Activated CD8-positive, alpha-beta memory T cell treated with anti-CD3 and anti-CD28 coated beads for 4 hours (primary cell): ENCODE measurements at regions not wholly inside any gene's neighbourhood (a gene's known extent, or its start where the extent isn't known, plus 50 kb on each side); places are given as distances from the start of the nearest gene placed in this dataset.

ENCODE experiments used
- DNase-seq, 2 donors: peaks; one replicate each; pipeline ENCODE4 v3.0.0-alpha.2; 2020; ENCODE audit warnings: low read depth in 2 of 2

DNA sequence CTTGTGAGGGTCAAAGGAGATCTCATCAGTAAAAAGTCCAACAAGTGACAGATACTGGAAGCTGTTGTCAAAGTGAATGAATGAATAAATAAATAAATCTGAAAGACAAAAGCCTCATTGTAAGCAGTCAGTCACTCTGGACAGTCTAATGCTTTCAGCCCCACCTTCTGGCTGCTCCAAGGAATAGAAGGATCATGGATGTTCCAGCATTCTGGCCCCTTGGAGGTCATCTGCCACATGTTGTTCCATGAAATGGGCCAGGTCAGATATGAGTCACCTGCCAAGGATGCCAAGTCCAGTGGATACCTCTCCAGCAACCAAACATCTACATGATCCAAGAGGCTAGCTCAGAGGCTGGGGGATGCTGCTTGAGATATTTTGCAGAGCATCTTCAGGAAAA is 185.6 kb downstream of the BMP7 start:
- DNase-seq = no peak

DNA sequence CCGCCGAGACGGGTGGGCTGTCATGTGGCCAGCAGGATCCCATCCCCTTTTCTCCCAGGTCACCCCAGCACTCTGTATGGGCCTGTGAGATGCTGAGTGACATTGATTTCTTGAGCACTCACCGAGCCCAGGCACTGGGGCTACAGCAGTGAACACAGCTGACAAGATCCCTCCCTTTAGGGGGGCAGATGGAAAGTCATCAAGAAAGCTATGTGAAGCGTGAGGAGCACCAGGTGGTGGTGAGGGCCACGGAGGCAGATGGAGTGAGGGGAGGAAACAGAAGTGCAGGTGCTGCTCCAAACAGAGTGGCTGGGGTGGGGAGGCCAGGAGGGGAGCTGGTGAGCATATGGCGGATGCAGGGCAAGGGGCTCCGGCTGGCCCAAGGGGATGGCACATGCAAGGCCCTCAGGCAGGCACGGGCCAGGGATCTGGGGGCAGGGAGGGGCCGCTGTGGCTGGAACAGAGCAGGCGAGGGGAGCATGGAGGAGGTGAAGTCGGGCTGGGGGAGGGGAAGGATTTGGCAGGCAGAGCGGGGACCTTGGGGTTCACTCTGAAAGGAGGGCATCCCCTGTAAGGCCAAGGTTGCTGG is 184.0 kb downstream of the BMP7 start:
- DNase-seq = no peak

DNA sequence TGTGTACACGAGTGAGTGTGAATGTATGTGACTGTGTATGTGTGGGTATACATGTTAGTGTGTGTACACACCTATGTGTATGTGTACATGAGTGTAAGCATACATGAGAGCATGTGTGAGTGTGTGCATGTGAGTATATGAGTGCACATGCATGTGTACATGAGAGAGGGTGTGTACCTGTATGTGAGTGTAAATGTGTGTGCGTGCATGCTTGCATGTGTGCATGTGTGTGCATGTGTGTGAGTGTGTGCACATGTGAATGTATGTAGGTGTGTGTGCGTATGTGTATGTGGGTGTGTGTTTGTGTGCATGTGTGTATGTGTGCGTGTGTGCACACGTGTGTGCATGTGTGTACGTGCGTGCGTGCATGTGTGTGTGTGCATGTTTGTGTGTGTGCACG is 183.4 kb downstream of the BMP7 start:
- no peak for DNase-seq

DNA sequence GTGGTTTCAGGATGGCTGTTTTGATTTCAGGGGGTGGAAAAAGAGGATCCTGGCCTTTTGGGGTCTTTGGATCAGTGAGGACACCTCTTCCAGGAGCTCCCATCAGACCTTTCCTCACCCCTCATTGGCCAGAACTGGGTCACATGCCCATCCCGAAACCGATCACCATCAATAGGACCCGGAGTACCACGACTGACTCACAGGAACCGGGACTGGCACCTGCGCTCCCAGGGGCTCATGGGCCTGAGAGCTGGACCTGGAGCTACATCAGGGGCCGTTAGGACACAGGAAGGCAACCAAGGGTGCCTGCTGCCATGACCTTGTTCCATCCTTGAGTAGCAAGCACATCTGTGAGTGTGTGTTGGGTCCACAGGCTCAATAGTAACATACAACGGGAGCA is 180.4 kb downstream of the BMP7 start:
- no peak for DNase-seq

DNA sequence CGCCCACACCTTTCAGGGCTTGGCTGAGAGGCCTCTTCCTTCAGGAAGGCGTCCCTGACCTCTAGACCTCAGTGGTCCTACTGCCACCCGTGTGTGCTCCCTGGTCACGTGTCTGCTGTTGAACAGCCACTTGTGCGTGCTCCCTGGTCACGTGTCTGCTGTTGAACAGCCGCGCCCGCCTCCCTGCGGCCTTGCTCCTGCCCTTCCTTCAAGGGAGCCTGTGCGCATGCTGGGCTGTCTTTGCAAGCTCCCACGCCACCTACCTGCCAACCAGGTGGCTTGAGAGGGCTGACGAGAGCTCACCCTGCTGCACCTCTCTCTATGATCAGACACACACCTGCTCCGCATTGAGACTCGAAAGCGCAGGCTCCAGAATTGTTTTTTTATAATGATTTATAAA is 179.3 kb downstream of the BMP7 start:
- no peak for DNase-seq

DNA sequence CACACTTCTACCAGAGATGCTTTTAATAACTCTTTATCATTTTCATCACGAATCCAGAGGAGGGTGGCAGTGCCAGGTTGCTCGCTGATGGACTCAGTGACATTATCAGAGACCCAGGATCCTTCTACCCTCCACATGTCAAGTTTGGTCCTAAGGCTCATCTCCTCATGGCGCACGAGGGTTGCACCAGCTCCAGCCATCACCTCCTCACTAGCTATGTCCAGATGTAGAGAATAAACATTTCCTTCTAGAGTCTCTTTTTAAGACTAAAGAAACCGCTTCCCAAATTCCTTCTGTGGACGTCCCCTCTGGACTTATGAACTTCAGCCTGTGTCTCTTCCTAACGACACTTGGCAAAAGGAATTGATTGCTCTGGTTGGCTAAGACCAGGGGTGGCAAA is 178.7 kb downstream of the BMP7 start:
- no peak for DNase-seq

DNA sequence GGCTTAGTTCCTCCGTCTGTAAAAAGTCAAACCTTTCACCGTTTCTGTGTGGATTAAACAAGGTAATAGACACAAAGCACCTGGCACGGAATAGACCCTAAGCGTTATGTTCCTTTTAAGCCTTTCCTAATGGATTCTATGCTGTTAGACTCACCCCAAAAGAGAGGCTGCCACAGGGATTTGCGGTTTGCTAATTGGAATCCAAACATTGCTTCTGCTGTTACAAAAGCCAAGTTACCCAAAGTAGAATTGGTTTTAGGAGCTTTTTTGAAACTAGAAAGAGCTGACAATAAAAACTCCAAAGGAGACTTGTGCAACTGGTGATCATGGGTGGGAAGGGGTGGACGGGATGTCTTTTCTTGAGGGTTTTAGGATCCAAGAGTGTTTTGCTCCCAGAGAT is 178.0 kb downstream of the BMP7 start:
- no peak for DNase-seq

DNA sequence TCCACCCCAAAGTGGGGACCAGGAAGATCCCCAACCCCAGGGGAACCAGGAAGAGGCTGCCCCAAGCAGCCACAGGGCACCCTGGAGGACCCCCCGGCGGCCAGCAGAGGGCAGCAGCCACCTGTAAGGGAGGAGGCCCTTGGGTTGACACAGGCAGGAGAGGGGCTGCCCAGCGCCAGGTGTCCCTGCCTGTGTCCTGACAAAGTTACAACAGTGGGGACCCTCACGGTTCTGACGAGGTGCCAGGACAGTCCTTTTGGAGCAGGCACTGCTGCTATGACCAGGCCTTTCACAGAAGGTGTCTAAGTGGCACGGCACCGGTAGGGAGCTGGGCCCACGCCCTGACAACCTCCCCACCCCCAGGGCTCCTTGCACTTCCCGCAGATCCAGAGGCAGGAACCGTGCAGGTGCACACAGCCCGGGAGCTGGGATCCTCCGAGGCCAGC is 176.7 kb downstream of the BMP7 start:
- peak in 1 of 2 donors; percentile 15 for DNase-seq

DNA sequence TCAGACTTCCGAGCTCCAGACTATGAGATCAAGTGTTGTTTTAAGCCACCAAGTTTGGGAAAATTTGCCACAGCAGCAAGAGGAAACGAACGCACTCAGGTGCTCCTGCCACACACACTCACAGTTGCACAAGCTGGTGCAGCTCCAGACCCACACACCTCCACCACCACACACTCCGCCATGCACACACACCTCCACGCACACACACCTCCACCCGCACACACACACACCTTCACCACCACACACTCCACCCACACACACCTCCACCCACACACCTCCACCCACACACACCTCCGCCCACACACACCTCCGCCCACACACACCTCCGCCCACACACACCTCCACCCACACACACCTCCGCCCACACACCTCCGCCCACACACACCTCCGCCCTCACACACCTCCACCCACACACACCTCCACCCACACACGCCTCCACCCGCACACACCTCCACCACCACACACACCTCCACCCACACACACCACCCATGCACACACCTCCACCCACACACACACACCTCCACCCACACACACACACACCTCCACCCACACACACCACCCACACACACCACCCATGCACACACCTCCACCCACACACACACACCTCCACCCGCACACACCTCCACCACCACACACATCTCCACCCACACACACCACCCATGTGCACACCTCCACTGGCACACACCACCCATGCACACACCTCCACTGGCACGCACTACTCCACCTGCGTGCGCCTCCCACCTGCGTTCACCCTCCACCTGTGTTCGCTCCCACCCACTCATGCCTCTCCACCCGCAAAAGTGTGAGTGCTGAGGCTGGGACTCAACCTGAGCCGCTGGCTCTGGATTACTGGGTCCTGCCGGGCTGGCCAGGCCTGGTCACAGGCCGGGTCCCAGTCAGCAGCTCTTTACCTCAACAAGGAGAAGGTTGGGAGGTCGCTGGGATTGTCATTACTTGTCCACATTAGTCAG is 175.6 kb downstream of the BMP7 start:
- no peak for DNase-seq

DNA sequence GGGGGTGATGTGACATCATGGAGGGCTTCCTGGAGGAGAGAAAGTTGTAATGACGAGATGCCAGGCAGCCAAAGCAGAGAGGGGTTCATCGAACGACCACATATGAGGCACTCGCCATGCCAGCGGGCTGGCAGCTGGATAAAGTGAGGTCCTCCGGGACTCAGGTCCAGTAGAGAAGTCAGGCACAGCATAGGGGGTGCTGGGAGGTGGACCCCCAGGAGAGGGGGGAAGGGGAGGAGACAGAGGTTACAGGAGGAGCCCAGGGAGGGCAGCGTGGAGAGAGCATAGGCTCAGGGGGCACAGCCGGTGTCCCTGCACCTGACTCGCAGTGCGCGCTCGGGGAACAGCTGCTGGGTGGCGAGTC is 174.7 kb downstream of the BMP7 start:
- DNase-seq = no peak

DNA sequence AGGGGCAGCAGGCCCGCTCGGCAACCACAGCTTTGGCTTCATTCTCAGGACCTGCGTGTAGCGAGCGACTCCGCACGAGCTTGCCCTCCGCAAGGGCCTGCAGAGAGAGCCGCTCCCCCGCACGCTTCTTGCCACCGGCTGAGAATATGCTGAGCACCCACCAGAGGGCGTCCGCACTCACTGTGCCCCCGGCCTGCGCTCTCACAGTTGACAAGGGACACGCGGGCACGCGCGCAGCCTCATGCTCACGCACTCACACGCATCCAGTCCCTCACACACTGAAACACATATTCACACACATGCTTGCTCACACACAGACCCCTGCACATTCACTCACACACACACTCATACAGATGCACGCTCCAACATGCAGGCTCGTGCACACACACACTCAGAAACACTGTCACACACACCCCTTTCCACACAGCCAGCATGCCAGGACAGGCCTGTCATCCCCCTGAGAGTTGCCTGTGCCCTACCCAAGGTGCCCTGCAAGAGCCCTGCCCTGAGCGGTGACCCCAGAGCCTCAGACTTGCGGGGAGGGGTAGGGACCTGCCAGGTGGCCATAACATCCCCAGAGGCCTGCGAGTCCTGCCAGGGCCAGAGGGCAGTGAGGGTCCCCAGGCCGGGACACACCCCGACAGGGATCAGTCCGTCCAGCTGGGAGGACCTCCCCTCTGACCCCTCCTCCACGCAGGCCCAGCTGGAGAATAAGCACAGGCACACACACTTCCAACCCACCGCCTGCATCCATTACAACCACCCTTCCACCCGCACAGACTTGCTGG is 174.1 kb downstream of the BMP7 start:
- DNase-seq = no peak

DNA sequence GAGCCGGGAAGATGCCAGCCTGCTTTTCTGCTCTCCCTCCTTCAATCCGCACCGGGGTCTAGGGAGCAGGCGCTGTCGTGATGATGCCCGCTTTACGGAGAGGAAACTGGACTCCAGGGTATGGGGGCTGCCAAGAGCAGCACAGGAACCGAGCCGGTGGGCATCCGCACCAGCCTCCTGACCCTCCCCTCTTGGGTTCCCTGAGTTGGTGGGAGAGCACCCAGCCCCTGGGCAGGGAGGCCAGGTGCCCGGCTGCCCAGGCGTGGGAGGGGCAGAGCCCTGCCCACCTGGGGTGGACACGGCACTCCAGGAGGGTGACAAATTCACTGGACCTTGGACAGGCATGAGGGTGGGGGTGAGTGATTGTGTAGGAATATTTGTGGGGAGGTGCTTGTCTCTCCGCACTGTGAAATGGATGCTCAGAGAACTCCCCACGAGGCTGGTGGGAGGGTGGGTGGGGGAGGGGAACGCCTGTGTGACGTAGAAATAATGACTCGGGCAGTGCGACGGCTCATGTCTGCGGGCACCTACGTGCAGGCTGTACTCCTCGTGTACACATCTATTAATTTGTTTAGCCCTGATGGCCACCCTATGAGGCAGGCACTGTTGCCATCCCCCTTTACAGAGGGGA is 173.4 kb downstream of the BMP7 start:
- DNase-seq = no peak

DNA sequence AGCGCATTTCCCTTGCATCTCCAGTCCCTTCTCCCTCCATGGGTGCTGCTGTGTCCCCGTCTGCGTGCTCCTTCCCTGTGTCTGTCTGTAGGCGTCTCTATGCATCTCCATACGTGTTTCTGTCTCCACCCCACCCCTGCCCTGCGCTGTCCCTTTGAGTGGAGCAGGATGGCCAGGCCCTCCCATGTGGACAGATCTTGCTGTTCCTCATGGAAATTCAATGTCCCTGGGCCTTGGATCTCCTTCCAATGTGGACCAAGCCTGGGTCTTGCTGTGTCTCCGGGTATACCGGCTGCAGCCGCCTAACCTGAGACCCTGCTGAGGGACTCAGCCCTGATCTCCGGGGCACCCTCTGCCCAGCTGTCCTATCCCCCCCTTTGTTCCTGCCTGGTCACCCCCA is 172.7 kb downstream of the BMP7 start:
- no peak for DNase-seq

DNA sequence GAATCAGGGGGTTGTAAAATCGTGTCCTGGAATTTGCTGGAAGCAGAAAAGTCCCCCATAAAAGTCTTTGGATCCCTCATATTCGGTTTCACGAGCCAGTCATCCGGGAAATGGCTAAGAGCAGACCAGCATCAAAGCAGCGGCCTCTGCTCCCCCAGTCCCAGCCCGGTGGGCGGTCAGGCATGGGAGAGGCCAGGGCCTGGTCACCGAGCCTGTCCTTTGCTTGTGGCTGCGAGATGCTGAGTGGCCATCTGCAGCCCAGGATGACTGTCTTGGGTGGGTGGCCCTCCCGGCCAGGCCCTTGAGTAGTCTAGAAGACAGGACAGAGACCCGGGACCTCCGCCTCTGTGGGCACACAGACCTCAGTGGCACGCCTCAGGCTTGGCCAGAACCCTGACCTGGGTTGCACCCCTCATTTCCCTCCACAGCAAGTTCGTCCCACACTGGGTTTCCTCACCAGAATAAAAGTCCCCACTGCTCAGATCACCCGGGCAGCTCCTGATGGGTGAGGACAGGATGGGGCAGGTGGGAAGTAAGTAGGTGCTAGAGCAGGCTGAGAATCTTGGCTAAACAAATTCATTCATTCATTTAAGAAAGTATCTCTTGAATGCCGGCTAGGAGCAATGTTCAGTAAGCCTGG is 172.1 kb downstream of the BMP7 start:
- DNase-seq = no peak

DNA sequence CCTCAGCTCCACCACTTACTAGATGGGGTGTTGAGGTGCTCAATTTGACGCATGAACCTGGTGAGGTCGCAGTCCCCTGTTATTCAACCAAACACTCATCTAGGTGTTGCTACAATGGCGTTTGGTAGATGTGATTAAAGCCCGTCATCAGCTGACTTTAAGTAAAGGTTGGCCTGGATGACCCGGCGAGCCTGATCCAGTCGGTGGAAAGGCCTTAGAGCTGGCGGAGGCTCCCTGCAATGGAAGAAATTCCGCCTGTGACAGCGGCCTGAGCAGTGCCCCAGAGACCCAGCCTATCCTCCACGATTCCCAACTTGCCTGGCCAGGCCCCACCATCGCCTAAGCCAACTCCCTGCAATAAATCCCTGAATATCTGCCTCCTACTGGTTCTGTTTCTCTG is 171.4 kb downstream of the BMP7 start:
- DNase-seq = no peak

DNA sequence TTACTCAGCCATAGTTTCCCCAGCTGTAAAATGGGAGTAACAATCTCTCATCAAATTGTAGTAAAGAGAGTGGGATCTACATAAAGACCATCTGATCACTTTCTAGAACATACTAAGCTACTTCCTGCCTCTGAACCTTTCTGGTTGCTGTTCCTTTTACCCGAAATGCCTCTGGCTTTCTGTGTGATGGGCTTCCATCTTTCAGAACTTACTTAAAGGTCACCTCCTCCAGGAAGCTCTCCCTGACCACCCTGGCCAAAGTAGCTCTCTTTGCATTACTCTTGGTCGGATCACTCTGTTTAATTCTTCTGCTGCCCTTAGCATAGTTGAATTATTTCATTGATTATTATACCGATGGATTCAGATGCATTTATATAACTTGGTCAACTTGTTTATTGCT is 171.0 kb downstream of the BMP7 start:
- no peak for DNase-seq

DNA sequence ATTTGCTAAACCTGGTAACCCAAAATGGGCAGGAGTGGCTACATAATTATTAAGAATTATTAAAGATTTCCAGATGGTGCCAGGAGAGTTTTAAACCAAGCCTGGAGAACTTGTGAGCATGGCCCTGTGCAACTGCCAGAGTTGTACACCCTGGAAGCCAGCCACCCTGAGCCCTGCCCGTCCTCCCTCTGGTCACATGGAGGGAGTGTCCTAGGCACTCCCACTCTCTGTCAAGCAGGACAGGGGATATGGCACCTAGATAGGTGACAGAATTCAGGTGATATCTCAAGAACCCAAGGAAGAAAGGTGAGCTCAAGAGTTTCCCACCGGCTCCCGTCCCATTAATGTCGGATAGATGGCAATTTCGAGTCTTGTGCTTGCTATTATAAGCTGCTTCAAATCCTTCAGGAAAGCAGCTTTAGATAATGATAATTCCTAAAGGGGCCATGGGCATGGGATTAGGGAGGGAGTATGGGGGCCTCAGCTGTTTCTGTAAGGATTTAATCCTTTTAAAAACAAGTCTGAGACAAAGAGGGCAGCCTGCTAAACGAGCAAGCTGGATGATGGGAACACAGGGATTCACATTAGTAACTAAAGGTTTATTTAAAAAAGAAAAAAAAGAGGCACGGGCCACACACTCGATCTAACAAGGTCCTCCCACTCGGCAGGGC is 169.1 kb downstream of the BMP7 start:
- DNase-seq = no peak

DNA sequence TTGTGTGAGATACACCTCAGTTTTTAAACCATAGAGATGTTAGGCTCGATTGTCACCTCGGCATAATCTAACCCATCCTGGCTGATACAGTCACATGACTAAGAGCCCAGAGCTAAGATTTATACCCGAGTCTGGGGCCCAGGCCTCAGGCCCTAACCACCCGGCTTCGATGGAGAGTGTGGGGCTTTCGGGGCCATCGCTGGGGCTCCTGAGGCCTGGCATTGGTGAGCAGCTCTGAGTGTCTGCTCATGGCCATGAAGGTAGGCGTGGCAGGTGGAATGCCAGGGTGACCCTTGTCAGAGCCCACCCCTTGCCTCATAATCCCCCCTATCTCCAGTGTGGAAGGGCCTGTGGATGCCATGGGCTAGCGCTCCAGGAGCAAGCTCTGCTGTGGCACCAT is 164.3 kb downstream of the BMP7 start:
- no peak for DNase-seq

DNA sequence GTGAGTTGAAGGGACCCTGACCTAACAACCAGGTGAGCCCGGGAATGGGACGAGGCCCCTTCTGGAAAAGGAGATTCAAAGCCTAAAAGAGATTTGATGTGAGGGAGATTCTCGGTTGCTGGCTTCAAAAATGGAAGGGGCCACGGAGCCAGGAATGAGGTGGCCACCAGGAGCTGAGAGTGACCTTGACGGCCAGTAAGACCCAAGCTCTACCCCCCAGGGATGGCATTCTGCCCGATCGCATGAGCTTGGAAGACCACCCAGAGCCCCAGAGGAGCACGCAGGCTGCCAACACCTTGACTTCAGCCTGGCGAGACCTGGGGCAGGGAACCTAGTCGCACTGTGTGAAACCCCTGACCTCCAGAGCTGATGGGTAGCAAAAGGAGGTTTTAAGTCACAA is 163.9 kb downstream of the BMP7 start:
- no peak for DNase-seq

DNA sequence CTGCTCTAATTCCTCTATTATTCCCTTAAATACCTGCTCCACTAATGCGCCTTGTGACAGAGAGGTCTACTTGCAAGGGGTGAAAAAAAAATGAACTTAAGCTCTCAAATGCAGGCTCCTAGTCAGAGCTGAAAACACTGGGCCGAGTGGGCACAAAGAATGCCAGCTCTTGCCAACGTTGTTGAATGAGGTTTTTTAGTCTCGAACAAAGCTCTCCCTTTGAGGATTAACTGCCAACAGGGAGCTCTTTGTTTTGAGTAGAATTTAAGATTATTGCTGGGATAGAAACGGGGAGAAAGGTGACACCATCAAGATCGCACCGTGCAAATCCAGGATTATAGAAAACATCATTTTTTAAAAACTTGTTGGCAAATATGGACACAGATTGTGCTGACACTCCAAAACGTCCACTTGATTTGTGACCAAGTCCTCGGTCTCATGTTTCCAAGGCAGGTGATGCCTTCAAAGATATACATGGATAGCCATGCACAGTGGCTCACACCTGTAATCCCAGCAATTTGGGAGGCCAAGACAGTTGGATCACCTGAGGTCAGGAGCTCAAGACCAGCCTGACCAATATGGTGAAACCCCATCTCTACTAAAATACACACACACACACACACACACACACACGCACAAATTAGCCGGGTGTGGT is 163.2 kb downstream of the BMP7 start:
- no peak for DNase-seq

DNA sequence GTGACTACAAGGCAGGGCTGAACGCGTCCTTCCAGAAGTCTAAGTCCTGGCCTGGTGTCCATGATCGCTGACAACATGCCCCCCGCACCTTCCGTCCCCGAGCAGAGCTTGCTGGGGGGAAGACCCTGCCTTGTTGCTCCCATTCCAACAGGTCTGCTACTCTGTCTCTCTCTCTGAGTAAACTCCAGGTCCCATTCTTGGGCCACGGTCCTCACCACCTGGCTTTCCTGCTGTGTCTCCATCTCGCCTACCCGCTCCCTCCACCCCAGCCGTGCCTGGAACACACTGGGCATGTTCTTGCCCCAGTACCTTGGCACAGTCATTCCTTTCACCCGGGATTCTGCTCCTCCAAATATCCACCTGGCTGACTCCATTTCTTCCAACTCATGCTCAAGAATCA is 162.3 kb downstream of the BMP7 start:
- no peak for DNase-seq
